Heart left ventricle (tissue), 13 donors: ENCODE measurements at regions not wholly inside any gene's neighbourhood (a gene's known extent, or its start where the extent isn't known, plus 50 kb on each side); places are given as distances from the start of the nearest gene placed in this dataset.

Experiments
- CTCF ChIP-seq, 12 donors: fragments of 200-600 bp; sonication (generic) in 4 of 12; IDR thresholded peaks; one replicate each; pipeline versions ENCODE4 v1.5.0 to v1.8.0; 2018 to 2022; ENCODE audit warnings: antibody characterized with exemption in 12 of 12, mild to moderate bottlenecking in 5 of 12
- POLR2A ChIP-seq, 2 donors: fragments of 450-650 bp; IDR thresholded peaks; one replicate each; pipeline ENCODE4 v1.6.1; 2017; ENCODE audit warnings: antibody characterized with exemption in 2 of 2, mild to moderate bottlenecking in 2 of 2, moderate library complexity in 2 of 2
- donor health status: ischemic (EF 13 %, LVEDD 7.1; RV severe dilation, severe dysfunction).
- donor health status: DM: no; HTN: yes; CAD: no.
- donor health status: DM: no; HTN: no; CAD: no.
- donor health status: ischemic (EF 25% LVEDD 6.9; RV normal size, moderate dysfunction).
- donor health status: ischemic (EF 25% LVEDD 5.7; RV mildly dilated, moderate dysfunction).
- donor health status: ischemic (EF 35%, LVEDD 5.7; RV mildly dilated, moderate dysfunction).
- donor health status: nonischemic (EF 11% LVEDD 7.7; RV severe dilation, severe dysfunction).
- donor health status: DM: yes; HTN: yes; CAD: no.
- donor health status: PGD.
- donor health status: ischemic (EF 29% LVEDD 5.4; RV normal size, mild dysfunction).
- donor health status: nonischemic (EF 23%, LVEDD 6.1; RV moderate dilation, normal function).

DNA sequence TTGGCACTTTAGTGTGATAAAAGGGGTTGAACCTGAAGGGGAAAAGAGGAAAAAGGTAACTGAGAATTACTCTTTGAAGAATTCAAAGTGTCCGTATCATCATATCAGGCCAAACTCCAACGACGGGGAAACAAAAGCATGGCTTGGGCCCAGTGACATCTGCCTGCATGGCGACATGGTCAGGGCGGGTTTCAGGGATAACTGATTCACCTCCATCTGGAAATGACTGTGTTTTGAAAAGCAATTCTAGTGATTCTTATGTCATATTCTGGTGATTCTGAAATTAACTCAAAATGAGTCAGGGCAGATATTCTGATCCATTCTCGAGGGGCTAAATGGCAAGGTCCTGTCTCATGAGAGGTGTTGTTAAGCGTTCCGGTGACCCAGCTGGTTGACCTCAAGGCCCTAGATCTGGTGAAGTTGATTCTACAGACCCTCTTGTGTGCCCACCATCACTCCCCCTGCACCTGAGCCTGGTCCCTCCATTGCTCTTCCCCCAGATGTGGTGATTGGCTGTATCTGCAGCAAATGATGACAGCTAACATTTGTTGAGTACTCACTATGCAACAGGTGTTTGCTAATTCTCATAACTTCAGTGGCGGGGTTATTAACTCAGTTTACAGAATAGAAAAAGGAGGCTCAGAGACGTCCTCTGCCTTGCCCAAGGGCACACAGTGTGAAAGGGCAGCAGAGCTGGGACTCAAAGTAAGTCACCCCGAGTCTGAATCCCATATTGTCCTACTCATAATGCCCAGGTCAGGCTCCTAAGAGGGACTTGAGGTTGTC, 251.8 kb downstream of the MAF start:
- TF ChIP-seq CTCF (IDR thresholded peaks at IDR 0.05) (no peak), POLR2A (IDR thresholded peaks at IDR 0.05) (no peak)
